Suprapubic skin (tissue), 4 donors: ENCODE measurements at regions not wholly inside any gene's neighbourhood (a gene's known extent, or its start where the extent isn't known, plus 50 kb on each side); places are given as distances from the start of the nearest gene placed in this dataset.

ENCODE experiments used
- EP300 ChIP-seq: sonication (generic); formaldehyde crosslinking; IDR thresholded peaks from one replicate; pipeline ENCODE4 v1.6.1; 2017; ENCODE audit warnings: antibody characterized with exemption
- POLR2A ChIP-seq, 2 donors: fragments of 450-650 bp; IDR thresholded peaks; one replicate each; pipeline ENCODE4 v1.6.1; 2017; ENCODE audit warnings: antibody characterized with exemption in 2 of 2, mild to moderate bottlenecking in 2 of 2, moderate library complexity in 2 of 2
- POLR2AphosphoS5 ChIP-seq, 3 donors: sonication (generic); formaldehyde crosslinking; IDR thresholded peaks; one replicate each; pipeline ENCODE4 v1.6.1; 2017; ENCODE audit warnings: antibody characterized with exemption in 3 of 3
- TF ChIP-seq, protein P1 (sequence below), 2 donors: fragments of 200-600 bp in 1 of 2; fragments of 450-650 bp in 1 of 2; sonication (generic) in 1 of 2; IDR thresholded peaks; one replicate each; pipeline ENCODE4 v1.5.1; 2016 to 2019; ENCODE audit warnings: antibody characterized with exemption in 2 of 2, mild to moderate bottlenecking in 1 of 2, moderate library complexity in 1 of 2

- TF ChIP-seq, protein P1, sequence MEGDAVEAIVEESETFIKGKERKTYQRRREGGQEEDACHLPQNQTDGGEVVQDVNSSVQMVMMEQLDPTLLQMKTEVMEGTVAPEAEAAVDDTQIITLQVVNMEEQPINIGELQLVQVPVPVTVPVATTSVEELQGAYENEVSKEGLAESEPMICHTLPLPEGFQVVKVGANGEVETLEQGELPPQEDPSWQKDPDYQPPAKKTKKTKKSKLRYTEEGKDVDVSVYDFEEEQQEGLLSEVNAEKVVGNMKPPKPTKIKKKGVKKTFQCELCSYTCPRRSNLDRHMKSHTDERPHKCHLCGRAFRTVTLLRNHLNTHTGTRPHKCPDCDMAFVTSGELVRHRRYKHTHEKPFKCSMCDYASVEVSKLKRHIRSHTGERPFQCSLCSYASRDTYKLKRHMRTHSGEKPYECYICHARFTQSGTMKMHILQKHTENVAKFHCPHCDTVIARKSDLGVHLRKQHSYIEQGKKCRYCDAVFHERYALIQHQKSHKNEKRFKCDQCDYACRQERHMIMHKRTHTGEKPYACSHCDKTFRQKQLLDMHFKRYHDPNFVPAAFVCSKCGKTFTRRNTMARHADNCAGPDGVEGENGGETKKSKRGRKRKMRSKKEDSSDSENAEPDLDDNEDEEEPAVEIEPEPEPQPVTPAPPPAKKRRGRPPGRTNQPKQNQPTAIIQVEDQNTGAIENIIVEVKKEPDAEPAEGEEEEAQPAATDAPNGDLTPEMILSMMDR (IDR thresholded peaks at IDR 0.05): no peak
- TF ChIP-seq POLR2A (IDR thresholded peaks at IDR 0.05) (no peak), POLR2AphosphoS5 (IDR thresholded peaks at IDR 0.05) (no peak), EP300 (no peak)
Measured at GRCh38 chr5:17001428-17001827, 65.3 kb upstream of the MYO10 start.
